SK-N-MC (cell line): ENCODE measurements at regions not wholly inside any gene's neighbourhood (a gene's known extent, or its start where the extent isn't known, plus 50 kb on each side); places are given as distances from the start of the nearest gene placed in this dataset.

Source experiments
- DNase-seq: peaks from one replicate; pipeline ENCODE4 v3.0.0-alpha.2; 2011; ENCODE audit warnings: low read depth, low spot score
- H3K27ac ChIP-seq: fragments of 200-600 bp; sonication (generic); 2 replicates; pipeline ENCODE4 v1.5.1; 2016; ENCODE audit warnings: mixed run types
- H3K36me3 ChIP-seq: fragments of 200-600 bp; sonication (generic); 2 replicates; pipeline ENCODE4 v1.6.1; 2017; ENCODE audit warnings: antibody characterized with exemption, low read length, mixed read lengths; ENCODE audit not compliant: insufficient read depth
- H3K4me3 ChIP-seq: fragments of 200-600 bp; sonication (generic); 2 replicates; pipeline ENCODE4 v1.5.1; 2016
- H3K9ac ChIP-seq: fragments of 200-600 bp; sonication (generic); 2 replicates; pipeline ENCODE4 v1.8.0; 2017; ENCODE audit warnings: mixed run types, mixed read lengths; ENCODE audit not compliant: insufficient read length
- H3K9me3 ChIP-seq: fragments of 200-600 bp; sonication (generic); 2 replicates; pipeline ENCODE4 v1.6.1; 2017; ENCODE audit warnings: low read depth, mild to moderate bottlenecking, antibody characterized with exemption, low read length, moderate library complexity, mixed read lengths
- EZH2 ChIP-seq: fragments of 200-600 bp; sonication (generic); IDR thresholded peaks from one replicate; pipeline ENCODE4 v1.6.1; 2017; ENCODE audit warnings: antibody characterized with exemption
- FOXP2 ChIP-seq: optimal IDR thresholded peaks from 2 replicates; pipeline ENCODE3; 2011; ENCODE audit warnings: mild to moderate bottlenecking, moderate library complexity; ENCODE audit not compliant: insufficient read depth; ENCODE audit errors: extremely low read length, control extremely low read depth
- POLR2AphosphoS5 ChIP-seq: IDR thresholded peaks from 2 replicates; pipeline ENCODE4 v1.6.1; 2012; ENCODE audit warnings: mild to moderate bottlenecking, low read depth, low read length, borderline replicate concordance

GRCh38 chr13:46949211-46949610, 52.4 kb upstream of the HTR2A start:
- TF ChIP-seq FOXP2 = no peak
- no peak for TF ChIP-seq POLR2AphosphoS5
- no peak for TF ChIP-seq EZH2
- no peaks in the 10 kb centered on the region for H3K9me3 ChIP-seq
- H3K27ac ChIP-seq = no peak overlapping the region
- no peak overlapping the region for H3K4me3 ChIP-seq
- H3K36me3 ChIP-seq = no peaks in the 10 kb centered on the region
- DNase-seq = no peak
- no peak overlapping the region for H3K9ac ChIP-seq

- H3K9me3 ChIP-seq = no peaks in the 10 kb centered on the region
- H3K9ac ChIP-seq = no peak overlapping the region
- DNase-seq = no peak
- H3K4me3 ChIP-seq = no peak overlapping the region
- H3K36me3 ChIP-seq = no peaks in the 10 kb centered on the region
- no peak overlapping the region for H3K27ac ChIP-seq
- TF ChIP-seq EZH2 = no peak
- no peak for TF ChIP-seq FOXP2
- no peak for TF ChIP-seq POLR2AphosphoS5
Measured at GRCh38 chr13:46948338-46948737, 51.5 kb upstream of the HTR2A start.

GRCh38 chr13:46947425-46948191, 50.8 kb upstream of the HTR2A start:
- H3K9me3 ChIP-seq = no peaks in the 10 kb centered on the region
- no peak for TF ChIP-seq POLR2AphosphoS5
- no peak for TF ChIP-seq FOXP2
- no peak for TF ChIP-seq EZH2
- DNase-seq = no peak
- no peak overlapping the region for H3K9ac ChIP-seq
- H3K27ac ChIP-seq = no peak overlapping the region
- H3K4me3 ChIP-seq = no peak overlapping the region
- H3K36me3 ChIP-seq = no peaks in the 10 kb centered on the region
